Brain microvascular endothelial cell (primary cell): ENCODE measurements at regions not wholly inside any gene's neighbourhood (a gene's known extent, or its start where the extent isn't known, plus 50 kb on each side); places are given as distances from the start of the nearest gene placed in this dataset.

Experiments
- DNase-seq: peaks from one replicate; pipeline ENCODE4 v3.0.0-alpha.2; 2020
- H3K27ac ChIP-seq: fragments of 250-450 bp; sonication (Bioruptor Pico); 2 replicates; pipeline ENCODE4 v1.5.1; 2020; ENCODE audit warnings: mild to moderate bottlenecking, moderate library complexity
- H3K27me3 ChIP-seq: fragments of 250-450 bp; sonication (Bioruptor Pico); replicated peaks from 2 replicates; pipeline ENCODE4 v1.5.1; 2020; ENCODE audit warnings: mild to moderate bottlenecking
- H3K36me3 ChIP-seq: fragments of 250-450 bp; sonication (Bioruptor Pico); replicated peaks from 2 replicates; pipeline ENCODE4 v1.5.1; 2020; ENCODE audit warnings: mild to moderate bottlenecking
- H3K4me3 ChIP-seq: 2 replicates; pipeline ENCODE4 v1.5.1; 2011; ENCODE audit warnings: low read depth, mild to moderate bottlenecking, control low read depth, low read length, moderate library complexity
- in situ Hi-C: cut with HindIII; loops from 2 replicates; pipeline ENCODE4 v1.10.0; 2017; ENCODE audit warnings: low sequenced_read_pairs, low pct_ligation_motif_present
- TF ChIP-seq, protein P1 (sequence below): IDR thresholded peaks from 2 replicates; pipeline ENCODE4 v1.5.1; 2011; ENCODE audit warnings: low read depth, mild to moderate bottlenecking, moderate library complexity, low read length, control low read depth, inconsistent platforms; ENCODE audit errors: missing control alignments

GRCh38 chr1:57872913-57873312 is 449.1 kb upstream of the DAB1 start:
- Histone ChIP-seq H3K27me3 (no peaks in the 10 kb centered on the region), H3K4me3 (no peak overlapping the region), H3K36me3 (no peaks in the 10 kb centered on the region), H3K27ac (no peak overlapping the region)
- DNase-seq = no peak
- TF ChIP-seq, protein P1, sequence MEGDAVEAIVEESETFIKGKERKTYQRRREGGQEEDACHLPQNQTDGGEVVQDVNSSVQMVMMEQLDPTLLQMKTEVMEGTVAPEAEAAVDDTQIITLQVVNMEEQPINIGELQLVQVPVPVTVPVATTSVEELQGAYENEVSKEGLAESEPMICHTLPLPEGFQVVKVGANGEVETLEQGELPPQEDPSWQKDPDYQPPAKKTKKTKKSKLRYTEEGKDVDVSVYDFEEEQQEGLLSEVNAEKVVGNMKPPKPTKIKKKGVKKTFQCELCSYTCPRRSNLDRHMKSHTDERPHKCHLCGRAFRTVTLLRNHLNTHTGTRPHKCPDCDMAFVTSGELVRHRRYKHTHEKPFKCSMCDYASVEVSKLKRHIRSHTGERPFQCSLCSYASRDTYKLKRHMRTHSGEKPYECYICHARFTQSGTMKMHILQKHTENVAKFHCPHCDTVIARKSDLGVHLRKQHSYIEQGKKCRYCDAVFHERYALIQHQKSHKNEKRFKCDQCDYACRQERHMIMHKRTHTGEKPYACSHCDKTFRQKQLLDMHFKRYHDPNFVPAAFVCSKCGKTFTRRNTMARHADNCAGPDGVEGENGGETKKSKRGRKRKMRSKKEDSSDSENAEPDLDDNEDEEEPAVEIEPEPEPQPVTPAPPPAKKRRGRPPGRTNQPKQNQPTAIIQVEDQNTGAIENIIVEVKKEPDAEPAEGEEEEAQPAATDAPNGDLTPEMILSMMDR = no peak
- in situ Hi-C loops = no loop called here

DNA sequence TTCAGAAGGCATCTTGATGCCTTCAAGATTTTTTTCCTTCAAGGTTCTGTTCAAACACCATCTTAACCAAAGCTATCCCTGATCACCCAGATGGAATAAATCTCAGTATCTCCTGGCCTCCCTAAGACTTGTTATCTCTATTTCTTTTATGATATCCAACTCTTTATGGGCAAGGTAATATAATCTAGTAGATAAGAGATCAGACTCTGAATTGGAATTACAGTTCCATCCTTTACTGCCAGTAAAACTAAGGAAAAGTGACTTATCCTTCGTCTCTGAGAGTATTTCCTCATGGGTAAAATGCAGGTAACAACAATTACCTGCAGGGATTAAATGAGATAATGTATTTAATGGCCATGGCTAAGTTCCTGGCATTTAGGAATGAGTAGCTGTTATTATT is 445.0 kb upstream of the DAB1 start:
- no peak overlapping the region for H3K4me3 ChIP-seq
- no peaks in the 10 kb centered on the region for H3K27me3 ChIP-seq
- no peaks in the 10 kb centered on the region for H3K36me3 ChIP-seq
- in situ Hi-C loops = no loop called here
- DNase-seq = no peak
- no peak overlapping the region for H3K27ac ChIP-seq
- TF ChIP-seq, protein P1 = no peak

- TF ChIP-seq, protein P1 = no peak
- H3K4me3 ChIP-seq = no peak overlapping the region
- in situ Hi-C loops = no loop called here
- H3K27me3 ChIP-seq = no peaks in the 10 kb centered on the region
- H3K27ac ChIP-seq = no peak overlapping the region
- H3K36me3 ChIP-seq = no peaks in the 10 kb centered on the region
- no peak for DNase-seq
Observed at GRCh38 chr1:57868239-57868638, 444.4 kb upstream of the DAB1 start.

- in situ Hi-C loops = no loop called here
- no peak overlapping the region for H3K27ac ChIP-seq
- H3K4me3 ChIP-seq = no peak overlapping the region
- no peaks in the 10 kb centered on the region for H3K36me3 ChIP-seq
- no peaks in the 10 kb centered on the region for H3K27me3 ChIP-seq
- DNase-seq = no peak
- TF ChIP-seq, protein P1 = no peak
Observed at GRCh38 chr1:57866998-57867397, 443.1 kb upstream of the DAB1 start.

GRCh38 chr1:57860931-57861565 is 437.2 kb upstream of the DAB1 start:
- Histone ChIP-seq H3K27me3 (no peaks in the 10 kb centered on the region), H3K27ac (no peak overlapping the region), H3K36me3 (no peaks in the 10 kb centered on the region), H3K4me3 (no peak overlapping the region)
- DNase-seq = no peak
- in situ Hi-C loops = no loop called here
- TF ChIP-seq, protein P1 = no peak

DNA sequence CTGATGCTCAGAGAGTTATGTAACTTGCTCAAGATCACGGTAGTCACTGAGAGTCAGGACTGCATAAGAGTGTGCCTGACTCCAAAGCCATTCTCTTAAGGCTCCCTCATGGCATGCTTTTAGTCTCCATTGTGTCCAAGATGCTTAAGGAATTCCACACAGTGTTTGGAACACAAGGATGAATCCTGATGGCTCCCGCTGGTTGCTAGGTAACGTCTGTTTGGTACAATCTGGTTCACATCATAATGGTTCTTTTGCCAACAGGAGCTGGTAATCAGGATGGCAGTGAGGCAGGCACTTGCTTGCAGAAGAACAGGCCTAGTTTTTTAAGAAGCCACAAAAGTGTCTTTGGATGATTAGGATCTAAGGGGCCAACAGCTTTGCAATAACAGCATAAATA is 436.5 kb upstream of the DAB1 start:
- no peaks in the 10 kb centered on the region for H3K36me3 ChIP-seq
- in situ Hi-C loops = no loop called here
- no peak overlapping the region for H3K4me3 ChIP-seq
- TF ChIP-seq, protein P1 = no peak
- H3K27ac ChIP-seq = no peak overlapping the region
- no peak for DNase-seq
- H3K27me3 ChIP-seq = no peaks in the 10 kb centered on the region
